ENCODE measurements at regions not wholly inside any gene's neighbourhood (a gene's known extent, or its start where the extent isn't known, plus 50 kb on each side); places are given as distances from the start of the nearest gene placed in this dataset.

GRCh38 chr3:71990545-71990944 lies 205.6 kb upstream of the PROK2 start:
- TF ChIP-seq EZH2 (IDR thresholded peaks at IDR 0.05; ENCODE audit: insufficient read depth, low read length) = no peak
- no peak for TF ChIP-seq CTCF (IDR thresholded peaks at IDR 0.05; ENCODE audit: insufficient read depth, low read depth, low read length)

All from astrocyte (in vitro differentiated cells and primary cell).